ENCODE measurements at regions not wholly inside any gene's neighbourhood (a gene's known extent, or its start where the extent isn't known, plus 50 kb on each side); places are given as distances from the start of the nearest gene placed in this dataset.
"Not testable (repeated sequence)": the region's sequence is repeated elsewhere in the genome, so short reads cannot be mapped to it uniquely, and the experiment has no call there.

GRCh38 chr2:18319987-18320386 is 240.5 kb downstream of the RDH14 start:
- DNase-seq (ENCODE audit: low read depth in 1 of 2, low spot score in 1 of 2), result no peak

- no peak for DNase-seq (ENCODE audit: low read depth in 1 of 2, low spot score in 1 of 2)
Observed at GRCh38 chr2:18317017-18317416, 243.4 kb downstream of the RDH14 start.

- DNase-seq (ENCODE audit: low read depth in 1 of 2, low spot score in 1 of 2), result no peak
Observed at GRCh38 chr2:18312818-18313217, 247.6 kb downstream of the RDH14 start.

- DNase-seq (ENCODE audit: low read depth in 1 of 2, low spot score in 1 of 2), result no peak
Observed at GRCh38 chr2:18311420-18312195, 248.8 kb downstream of the RDH14 start.

GRCh38 chr2:18309627-18310026 is 250.8 kb downstream of the RDH14 start:
- no peak for DNase-seq (ENCODE audit: low read depth in 1 of 2, low spot score in 1 of 2)

- DNase-seq (ENCODE audit: low read depth in 1 of 2, low spot score in 1 of 2), result no peak
Observed at GRCh38 chr2:18309188-18309587, 251.3 kb downstream of the RDH14 start.

GRCh38 chr2:18304849-18305248 is 255.6 kb downstream of the RDH14 start:
- no peak for DNase-seq (ENCODE audit: low read depth in 1 of 2, low spot score in 1 of 2)

GRCh38 chr2:18301421-18302139 is 258.9 kb downstream of the RDH14 start:
- DNase-seq (ENCODE audit: low read depth in 1 of 2, low spot score in 1 of 2), result no peak

- no peak for DNase-seq (ENCODE audit: low read depth in 1 of 2, low spot score in 1 of 2)
Observed at GRCh38 chr2:18299423-18300212, 260.8 kb downstream of the RDH14 start.

GRCh38 chr2:18297534-18298058 is 262.9 kb downstream of the RDH14 start:
- no peak for DNase-seq (ENCODE audit: low read depth in 1 of 2, low spot score in 1 of 2)

- no peak for DNase-seq (ENCODE audit: low read depth in 1 of 2, low spot score in 1 of 2)
Observed at GRCh38 chr2:18290386-18290785, 270.1 kb downstream of the RDH14 start.

- no peak for DNase-seq (ENCODE audit: low read depth in 1 of 2, low spot score in 1 of 2)
Observed at GRCh38 chr2:18286897-18287296, 273.6 kb downstream of the RDH14 start.

- no peak for DNase-seq (ENCODE audit: low read depth in 1 of 2, low spot score in 1 of 2)
Observed at GRCh38 chr2:18284331-18284730, 276.1 kb downstream of the RDH14 start.

- DNase-seq (ENCODE audit: low read depth in 1 of 2, low spot score in 1 of 2), result no peak
Observed at GRCh38 chr2:18282026-18282425, 278.4 kb downstream of the RDH14 start.

GRCh38 chr2:18276583-18277075 is 283.8 kb downstream of the RDH14 start:
- no peak for DNase-seq (ENCODE audit: low read depth in 1 of 2, low spot score in 1 of 2)

- DNase-seq (ENCODE audit: low read depth in 1 of 2, low spot score in 1 of 2), result no peak
Observed at GRCh38 chr2:18273205-18273604, 287.2 kb downstream of the RDH14 start.

GRCh38 chr2:18272148-18272494 is 288.3 kb downstream of the RDH14 start:
- DNase-seq (ENCODE audit: low read depth in 1 of 2, low spot score in 1 of 2), result no peak

- DNase-seq (ENCODE audit: low read depth in 1 of 2, low spot score in 1 of 2), result no peak
Observed at GRCh38 chr2:18271370-18272147, 288.9 kb downstream of the RDH14 start.

- no peak for DNase-seq (ENCODE audit: low read depth in 1 of 2, low spot score in 1 of 2)
Observed at GRCh38 chr2:18268400-18268799, 292.1 kb downstream of the RDH14 start.

GRCh38 chr2:18267501-18267900 is 293.0 kb downstream of the RDH14 start:
- DNase-seq (ENCODE audit: low read depth in 1 of 2, low spot score in 1 of 2), result no peak

GRCh38 chr2:18266699-18267098 is 293.8 kb downstream of the RDH14 start:
- not testable (repeated sequence) for DNase-seq (ENCODE audit: low read depth in 1 of 2, low spot score in 1 of 2)

All from activated CD4-positive, alpha-beta T cell treated with anti-CD3 and anti-CD28 coated beads, Interleukin-2, amount 50 U/mL, for 24 hours (primary cell).